HG03457 (cell line): ENCODE measurements at regions not wholly inside any gene's neighbourhood (a gene's known extent, or its start where the extent isn't known, plus 50 kb on each side); places are given as distances from the start of the nearest gene placed in this dataset.

Experiments used
- ATAC-seq: cut with Tn5 transposase; IDR thresholded peaks from one replicate; pipeline ENCODE4 v1.9.1; 2021; ENCODE audit warnings: moderate number of reproducible peaks; ENCODE audit not compliant: unreplicated experiment

DNA sequence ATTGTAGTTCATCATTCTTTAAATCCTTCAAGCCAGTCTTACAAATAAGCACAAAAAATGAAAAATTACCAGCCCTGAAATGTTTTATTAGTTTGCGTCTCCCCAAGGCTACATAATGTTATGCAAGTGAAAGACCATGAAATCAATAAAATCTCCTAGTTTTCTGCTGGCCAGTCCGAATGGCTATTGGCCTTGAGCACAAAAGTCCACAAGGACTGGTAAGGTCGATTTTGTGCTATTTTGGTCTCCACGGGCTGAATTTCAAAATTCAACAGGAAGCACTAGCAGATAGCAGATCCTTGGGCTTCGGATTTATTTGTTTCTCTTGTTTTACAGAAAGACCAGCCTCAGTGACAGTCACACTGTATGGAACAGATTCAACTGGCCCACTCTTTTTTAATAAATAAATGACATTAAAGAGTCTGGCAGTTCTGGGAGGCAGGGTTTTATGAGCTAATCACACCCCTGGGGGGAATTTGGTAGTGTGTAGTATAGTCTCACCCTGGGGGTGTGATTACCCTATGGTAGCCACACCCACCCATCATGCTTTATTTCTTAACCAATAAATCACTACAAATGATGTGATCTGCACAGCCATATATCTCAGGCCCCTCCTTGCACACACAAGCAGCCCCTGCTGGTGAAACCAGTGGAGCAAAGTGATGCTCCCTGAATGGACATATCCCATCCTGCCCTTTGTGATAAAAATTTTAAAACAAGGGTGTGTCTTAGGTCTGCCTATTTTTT is 51.1 kb upstream of the TMEM33 start:
- no peak for ATAC-seq

DNA sequence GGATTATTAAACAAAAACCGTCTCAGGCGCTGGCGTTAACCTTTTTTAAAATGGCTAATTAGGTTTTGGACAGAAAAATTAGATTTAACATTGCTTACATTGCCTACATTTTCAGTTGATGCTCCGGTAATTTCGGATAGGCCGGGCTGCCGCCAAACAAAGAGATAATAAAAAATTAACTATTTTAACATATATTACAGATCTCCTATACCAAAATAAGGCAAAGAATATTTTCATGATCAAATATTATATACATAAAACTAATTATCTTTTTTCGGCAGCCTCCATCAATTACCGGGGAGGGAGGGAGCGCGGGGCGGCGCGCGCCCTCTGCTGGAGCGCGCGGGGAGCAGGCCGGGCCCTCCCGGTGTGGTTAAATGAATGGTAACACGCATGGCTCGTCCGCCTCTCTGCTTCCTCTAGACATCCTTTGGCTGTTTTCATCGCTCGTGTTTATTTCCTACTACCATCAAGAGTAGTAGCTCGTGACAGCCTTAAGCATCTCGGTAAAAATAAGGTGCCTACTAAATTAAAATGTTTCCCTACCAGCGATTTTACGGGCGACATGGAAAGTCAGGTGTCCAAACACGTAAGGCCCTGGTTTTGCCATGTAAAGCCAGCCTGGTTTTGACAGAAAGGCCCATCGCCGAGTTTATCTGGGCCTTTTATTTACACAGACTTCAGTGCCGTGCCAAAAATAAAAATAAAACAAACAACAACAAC is 52.4 kb upstream of the TMEM33 start:
- no peak for ATAC-seq

DNA sequence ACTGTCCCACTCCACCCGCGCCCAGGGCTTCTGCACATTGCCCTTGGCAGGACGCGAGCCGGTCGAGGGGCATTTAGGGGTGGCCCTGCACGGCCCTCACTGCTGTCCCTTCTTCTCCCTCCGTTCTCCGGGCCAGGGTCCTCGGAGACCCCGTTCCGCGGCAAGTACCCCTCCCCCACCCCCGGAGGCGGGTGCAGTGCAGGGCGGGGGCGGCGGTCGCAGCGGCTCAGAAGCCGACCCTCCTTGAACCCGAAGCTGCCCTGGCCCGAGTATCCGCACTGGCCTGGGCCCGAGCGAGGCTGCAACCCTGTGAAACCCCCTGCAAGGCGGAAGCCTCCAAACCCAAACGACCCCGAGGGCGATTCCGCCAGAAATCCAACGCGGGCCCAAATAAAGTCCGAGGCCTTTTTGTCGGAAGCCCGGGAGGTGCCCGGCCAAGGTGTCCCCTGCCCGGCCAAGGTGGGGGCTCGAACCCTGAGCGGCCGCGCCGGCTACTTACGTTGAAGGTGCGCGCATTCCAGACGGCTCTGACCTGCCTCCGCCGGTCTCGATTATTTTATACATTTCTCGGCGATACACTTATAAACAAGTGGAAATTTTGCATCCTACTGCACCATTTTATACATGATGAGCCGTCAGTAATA is 53.1 kb upstream of the TMEM33 start:
- no peak for ATAC-seq

DNA sequence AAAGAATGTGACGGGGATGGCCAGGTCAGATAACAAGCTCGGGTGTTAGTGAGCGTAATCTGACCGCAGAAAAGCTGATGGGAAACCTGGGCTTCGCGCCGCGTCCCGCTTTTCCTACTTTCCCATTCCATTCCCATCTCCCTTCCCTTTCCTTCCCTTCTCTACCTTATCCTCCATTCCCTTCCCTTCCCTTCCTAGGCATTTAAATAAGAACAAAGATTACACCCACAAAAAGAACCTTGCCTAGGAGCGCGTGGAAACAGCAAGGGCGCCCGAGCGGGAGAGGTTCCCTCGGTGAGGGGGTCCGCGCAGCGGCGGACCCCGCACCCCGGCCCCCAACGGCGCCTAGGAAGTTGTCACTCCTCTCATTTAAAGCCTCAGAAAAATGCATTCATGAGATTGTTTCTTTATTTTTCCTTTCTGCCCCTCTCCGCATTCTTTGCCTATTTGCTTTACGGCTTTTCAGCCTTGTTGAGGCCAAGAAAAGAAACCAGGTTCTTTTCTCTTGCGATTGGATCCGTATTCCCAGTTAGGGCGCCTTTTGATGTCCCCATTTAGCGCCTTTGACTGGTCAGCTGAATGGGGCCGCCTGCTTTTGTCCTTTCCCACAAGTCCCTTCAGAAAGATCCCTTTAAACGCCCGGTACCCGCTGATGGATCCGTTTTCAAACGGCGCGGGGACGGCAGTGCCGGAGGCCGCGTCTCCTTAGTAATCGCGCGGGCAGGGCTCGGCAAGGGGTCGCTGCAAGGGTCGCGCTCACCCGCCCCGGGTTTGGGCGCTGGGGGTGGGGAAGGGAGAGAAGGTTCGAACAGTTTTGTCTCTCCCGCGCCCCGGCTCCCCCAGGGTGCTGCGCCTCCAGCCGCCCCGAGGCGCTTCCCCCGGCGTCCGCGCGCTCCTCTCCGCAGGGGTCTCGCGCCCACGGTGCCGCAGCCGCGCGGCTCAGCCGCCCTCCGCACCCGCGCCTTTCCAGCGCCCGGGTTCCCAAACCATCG is 54.1 kb upstream of the TMEM33 start:
- ATAC-seq = no peak

DNA sequence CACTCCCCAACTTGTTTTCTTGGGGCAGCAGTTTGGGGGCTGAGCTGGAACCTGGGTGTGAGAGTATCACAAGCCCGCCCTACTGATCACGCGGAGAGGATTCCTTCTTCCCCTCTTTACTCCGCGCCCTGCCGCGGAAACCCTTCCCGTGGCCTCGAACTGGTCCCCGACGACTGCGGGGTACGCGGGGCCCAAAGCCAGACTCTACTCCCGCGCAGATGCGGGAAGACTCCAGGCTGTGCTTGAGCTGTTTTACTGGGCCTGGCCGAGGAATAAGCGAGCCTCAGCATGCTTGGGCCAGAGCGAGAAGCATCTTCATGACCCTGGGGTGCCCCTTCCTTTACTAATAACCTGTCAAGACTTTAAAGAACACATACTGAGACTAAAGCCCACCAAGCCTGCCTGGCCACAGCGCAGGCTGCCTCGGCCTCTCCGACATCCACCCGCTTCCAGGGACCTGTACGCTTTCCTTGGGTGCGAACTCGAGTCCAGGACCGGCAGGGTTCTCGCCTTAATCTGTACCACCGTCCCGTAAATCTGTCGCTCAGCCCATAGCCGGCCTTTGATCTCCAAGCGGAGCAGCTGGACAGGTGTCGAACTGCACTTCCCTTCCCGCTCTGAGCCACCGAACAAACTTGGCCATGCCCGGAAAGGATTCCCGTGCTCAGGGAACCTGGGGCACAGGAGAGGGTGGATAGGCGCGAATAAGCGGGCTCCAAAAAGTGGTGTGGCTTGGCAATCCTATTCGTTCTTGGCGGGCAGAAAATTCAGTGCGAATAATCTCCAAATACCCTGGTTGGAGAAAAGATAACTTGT is 55.0 kb upstream of the TMEM33 start:
- no peak for ATAC-seq

DNA sequence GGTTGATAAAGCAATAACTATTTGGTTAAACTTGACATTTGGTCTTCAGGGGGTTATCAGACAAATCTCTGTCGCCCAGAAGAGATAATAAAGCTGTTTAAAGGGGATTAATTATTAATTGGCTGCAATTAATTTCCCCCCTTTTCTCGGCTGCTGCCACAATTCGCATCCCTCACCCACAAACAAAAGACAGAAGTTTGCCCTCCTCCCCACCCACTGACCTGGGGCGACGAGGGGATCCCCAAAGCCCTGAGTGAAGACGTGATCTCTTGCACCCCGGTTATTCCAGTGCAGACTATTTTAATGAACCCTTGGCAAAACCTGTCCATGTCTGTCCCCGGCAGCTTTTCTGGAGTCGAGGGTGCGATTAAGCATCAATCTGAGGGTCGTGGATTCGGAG is 55.7 kb upstream of the TMEM33 start:
- no peak for ATAC-seq

DNA sequence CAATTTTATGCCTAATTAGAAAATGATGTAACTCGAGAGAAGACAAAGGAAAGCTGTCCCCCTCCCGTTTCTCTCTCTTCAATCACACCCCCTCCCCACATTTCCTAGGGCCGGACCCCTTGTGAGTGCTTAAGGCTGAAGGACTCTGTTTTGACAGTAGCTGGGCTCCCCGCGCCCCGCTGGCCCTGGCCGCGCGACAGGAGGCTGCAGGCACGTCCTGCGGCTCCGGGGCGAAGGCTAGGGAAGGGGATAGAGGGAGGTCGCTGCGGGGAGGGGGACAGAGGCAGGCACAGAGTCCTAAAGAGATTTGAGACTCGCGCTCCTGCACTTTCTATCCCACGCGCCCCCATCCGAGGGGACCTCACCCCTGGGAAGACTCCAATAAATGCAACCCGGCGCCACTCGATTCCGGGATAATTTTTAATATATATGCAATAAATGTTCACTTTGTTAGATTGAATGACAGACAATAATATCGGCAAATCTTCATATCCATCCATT is 56.2 kb upstream of the TMEM33 start:
- ATAC-seq = no peak

DNA sequence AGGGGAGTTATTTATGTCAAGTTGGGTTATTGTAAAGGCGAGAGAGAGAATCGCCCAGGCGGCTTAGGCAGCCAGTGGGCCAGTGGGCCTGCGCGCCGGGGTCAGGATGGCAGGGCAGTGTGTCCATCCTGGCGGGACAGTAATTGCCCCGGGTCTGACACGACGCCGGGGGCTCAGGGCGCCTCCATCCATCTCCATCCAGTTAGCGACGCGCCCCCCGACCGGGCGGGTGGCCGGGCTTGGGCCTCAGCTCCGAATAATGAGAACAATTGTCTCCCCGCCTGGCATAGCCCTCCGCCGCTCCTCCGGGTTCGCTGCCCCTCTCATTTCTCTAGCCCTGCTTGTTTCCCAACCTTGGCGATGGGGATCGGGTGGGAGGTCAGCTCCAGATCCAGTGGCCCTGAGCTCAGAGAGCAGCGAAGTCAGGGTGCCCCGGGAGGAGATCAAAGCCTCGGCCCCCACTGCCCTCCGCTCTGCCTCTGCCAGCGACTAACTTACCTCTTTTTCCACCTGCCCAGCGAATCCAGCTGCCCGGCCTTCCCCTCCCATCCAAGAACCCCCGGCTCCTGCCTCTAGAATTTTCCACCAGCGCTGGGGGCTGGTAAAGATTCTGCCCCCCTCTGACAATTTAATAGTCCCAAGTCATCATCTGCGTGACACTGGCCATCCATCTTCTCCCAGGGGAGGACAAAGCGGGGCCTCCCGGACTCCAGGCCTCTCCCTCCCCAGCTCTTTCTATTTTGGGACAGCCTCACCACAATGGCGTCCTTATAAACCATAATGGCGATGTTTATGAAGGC is 56.9 kb upstream of the TMEM33 start:
- no peak for ATAC-seq

DNA sequence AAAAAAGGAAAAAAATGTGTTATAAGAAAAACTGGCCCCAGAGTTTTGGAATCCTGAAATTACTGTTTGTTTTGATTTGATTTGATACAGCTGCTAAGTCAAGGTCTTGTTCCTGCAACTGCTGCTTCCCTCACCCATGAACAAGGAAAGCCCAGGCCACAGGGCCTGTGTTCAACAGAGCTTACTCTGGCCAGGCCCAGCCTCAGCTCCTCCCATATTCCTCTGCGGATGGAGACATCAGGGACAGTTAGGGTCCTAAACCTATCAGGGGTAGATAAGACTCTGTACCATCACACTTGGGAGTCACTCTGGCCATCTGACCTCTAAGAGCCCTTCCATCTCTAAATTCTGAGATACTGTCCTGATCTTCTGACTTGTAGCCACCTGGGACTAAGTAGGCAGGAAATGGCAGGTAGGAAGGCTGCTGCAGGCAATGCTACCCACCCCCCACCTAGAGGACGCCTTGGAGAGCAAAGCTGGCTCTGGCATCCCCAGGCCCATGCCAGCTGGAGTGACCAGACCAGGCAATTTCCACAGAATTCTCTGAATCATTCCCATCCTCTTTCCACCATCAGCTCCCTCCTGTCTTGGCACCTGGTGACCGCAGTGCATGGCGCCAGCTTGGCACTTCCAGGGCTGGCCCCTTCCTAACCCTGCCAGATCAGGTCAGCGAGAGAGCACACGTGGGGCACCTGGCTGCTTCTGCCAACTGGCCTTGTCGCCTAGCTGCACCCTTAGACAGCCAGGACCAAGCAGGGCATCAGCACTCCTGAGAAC is 58.0 kb upstream of the TMEM33 start:
- no peak for ATAC-seq

DNA sequence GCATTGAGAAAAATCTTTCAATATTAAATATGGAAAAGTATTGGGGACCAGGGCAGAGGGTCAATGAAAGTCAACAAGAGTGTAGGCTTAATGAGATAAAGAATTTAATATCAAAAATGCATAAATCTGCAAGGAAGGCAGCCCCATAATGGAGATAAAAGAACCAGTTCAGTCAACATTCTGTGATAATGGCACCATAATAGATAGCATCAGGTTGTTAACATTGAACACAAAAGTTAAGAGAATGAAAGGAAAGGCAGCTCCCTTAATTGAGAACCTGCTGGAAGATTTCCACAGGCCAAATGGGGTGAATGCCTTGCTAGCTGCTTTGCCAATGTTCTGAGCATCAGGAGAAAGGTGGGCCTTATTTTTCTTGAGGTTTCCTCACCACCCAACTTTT is 60.4 kb upstream of the TMEM33 start:
- ATAC-seq = no peak

DNA sequence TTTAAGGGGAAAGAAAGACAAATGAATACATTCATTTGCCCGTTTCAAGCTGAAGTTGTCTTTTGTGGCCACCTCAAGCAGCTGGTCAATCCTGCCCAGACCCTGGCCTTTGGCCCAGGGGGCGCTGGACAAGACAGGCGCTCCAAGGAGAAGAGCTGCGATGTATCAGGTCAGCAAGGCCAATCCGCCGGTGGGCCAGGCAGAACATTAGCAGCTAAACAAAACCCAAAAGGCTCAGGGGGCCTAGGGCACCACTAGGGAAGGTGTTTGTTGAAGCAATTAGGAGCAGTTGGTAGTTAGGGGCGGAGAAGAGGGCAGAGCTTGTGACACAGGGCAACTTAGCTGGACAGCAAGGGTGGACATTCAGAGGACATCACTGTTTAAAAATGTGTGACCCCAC is 60.8 kb upstream of the TMEM33 start:
- ATAC-seq = no peak

DNA sequence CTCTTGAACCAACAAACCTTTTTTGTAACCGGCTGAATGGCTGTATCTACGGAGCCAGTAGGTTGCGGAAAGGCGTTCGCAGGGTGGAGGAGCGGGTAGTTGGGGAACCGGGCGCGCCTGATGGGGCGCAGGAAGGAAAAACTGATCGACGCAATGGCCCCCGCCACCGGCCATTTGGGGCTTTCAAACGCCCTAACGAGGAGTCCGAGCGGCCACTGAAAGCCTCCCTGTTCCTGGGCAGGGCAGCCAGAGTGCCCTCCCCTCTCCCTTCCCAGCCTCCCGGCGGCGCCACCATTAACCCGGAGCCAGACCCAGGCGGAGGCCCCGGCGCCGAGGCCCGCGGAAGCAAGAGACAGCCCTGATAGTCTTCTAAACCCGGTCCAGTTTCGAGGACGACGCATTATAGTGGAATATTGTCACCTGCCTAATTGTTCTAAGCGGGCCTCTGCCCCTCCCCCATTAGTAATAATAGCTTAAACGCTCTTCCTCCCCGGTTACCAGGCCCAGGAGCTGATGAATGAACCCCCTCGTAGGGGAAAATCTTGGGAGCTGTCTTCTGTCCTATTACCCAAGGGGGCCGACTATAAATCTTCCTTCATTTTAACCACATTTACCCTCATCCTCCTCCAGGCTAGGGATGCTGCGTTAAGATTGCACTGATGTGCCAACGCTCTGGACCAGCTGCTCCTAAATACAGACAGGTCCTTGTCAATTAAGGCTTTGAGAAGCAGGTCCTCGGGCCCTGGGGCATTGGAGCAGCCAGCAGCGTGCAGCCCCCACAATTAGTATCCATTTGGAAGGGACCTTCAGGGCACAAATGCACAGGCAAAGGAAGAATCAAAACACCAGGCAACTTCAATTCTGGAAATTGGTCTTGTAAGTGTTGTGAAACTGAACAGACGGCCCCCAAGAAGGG is 61.6 kb upstream of the TMEM33 start:
- ATAC-seq = no peak

DNA sequence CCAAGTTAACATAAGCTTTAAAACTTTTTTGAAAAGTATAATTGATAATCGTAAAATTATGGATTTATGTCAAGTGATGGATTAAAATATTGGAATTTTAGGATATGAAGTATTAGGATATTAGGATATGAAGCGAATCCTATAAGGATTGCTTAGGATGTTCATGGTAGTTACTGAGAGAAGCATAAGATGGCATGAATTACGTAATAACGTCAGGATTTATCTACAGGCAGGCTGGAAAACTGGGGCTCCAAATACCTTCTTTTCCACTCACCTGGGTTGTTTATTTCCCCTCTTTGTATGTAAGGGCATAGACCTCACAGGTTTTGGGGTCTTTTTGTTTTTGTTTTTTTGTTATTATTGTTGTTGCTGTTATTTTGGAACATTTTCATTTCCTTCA is 65.2 kb upstream of the TMEM33 start:
- no peak for ATAC-seq

DNA sequence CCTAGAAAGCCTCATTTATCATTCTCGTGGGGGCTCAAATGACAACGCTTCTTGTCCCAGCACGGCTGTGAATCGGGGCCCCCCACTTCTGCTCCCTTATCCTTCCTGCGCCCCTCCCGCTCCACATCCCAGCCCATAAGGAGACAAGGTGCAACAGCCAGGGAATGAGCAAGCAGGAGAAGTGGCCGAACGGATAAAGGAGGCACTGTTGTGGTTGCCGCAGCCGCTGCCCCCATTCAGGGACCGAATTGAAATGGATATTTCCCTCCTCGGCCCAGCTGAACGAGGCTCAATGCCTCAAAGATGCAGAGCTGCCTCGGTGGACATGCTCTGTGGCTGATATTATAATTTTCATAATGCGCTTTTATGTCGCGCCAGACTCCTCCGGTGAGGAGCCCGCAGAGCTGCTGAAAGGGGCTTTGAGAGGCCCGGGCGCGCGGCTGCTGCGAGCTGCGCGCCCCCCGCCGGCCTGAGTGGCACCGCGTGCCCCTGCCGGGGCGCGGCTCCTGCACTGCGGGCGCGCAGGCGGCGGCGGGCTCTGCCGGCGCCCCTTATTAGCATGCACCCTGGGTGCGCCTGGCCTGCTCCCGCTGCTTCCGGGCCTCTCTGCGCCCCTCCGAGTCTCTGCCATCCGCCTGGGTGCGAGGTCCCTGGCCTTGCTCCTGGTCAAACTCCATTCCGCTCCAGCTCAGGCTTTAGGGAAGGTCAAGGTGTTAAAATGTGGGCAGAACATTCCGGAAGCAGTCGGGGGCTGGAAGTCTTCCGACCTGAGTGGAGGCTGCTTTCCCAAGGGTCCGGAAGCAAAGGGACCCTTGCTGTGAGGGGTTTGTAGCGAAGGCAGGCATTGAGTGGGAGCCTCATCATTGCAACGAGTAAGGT is 68.2 kb upstream of the TMEM33 start:
- ATAC-seq = no peak

DNA sequence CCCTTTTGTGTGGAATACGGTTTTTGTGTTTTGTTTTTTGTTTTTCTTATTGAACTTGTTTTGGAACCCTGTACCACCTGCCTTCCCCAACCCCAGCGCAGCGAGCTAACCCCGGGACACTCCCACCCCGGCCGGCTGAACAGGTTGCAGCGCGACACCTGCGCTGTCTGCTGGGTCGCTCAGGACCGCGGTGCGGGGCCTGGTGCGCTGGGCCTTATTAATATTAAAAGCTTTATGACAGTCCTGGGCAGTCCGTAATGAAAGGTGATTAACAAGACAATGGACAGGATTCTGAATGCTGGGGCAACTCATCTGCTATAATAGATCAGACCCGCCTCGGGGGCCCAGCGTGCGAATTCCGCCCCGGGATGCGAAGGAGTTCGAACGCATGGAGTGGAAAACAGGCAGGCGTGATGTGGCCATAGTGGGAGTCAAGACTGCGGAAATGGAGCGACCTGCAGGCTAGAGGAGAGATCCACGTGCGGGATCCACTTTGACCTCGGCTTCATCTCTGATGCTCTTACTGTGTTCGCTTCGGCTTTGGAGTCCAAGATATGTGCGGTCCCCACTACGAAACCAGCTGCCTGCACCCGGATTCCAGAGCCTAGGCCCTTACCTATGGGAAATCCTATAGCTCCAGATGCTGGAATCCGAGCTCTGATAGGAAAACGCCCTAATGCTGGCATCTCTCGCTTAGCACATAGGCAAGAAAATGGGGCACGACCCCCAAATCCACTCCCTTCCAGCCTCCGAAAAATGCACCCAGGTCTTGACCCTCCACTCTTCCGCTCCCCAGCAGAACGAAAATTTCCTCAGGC is 69.0 kb upstream of the TMEM33 start:
- ATAC-seq = no peak
